ENCODE measurements at regions not wholly inside any gene's neighbourhood (a gene's known extent, or its start where the extent isn't known, plus 50 kb on each side); places are given as distances from the start of the nearest gene placed in this dataset.
"Not testable (repeated sequence)": the region's sequence is repeated elsewhere in the genome, so short reads cannot be mapped to it uniquely, and the experiment has no call there.

DNA sequence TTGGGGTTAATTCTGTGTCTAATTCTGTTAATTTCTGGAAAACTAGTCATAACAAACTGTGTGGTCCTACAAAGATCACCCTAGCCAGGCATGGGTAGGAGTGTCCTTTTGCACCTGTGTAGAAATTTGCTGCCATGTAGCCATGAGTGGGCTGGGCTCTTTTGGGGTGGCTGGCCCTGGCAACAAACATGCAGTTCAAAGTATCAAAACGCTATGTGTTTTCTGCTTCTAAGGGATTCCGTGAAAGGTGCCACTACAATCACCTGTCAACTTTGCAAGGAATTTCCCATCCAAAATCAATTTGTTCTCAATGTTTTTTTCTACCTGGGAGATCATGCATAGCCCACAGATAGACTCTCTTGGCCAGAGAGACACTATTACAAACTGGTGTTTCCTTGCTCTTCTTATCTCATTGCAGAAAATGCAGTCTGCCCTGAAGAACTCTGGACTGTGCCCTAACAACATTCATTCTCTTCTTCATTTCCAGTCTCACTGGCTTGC lies 537.7 kb upstream of the ID2 start:
- DNase-seq (ENCODE audit: low spot score): no peak

DNA sequence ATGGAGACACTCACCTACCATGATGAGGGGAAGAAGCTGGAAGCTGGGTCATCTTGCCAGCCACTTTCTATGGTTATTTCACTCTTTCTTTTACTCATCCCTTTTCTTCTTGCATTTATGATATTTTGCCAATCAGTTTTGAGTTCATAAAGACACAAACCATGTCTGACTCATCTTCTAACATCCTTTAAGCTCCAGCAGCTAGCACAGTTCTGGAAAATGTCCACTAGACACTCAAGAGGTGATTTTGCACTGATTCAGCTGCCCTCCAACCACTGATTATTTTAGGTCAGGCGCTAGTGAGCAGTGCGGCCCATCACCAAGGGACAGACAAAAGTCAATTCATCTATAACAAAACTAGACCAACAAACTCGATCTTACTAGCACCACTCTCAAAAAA lies 537.1 kb upstream of the ID2 start:
- DNase-seq (ENCODE audit: low spot score): no peak

GRCh38 chr2:8145375-8145774 lies 536.5 kb upstream of the ID2 start:
- DNase-seq (ENCODE audit: low spot score): not testable (repeated sequence)

DNA sequence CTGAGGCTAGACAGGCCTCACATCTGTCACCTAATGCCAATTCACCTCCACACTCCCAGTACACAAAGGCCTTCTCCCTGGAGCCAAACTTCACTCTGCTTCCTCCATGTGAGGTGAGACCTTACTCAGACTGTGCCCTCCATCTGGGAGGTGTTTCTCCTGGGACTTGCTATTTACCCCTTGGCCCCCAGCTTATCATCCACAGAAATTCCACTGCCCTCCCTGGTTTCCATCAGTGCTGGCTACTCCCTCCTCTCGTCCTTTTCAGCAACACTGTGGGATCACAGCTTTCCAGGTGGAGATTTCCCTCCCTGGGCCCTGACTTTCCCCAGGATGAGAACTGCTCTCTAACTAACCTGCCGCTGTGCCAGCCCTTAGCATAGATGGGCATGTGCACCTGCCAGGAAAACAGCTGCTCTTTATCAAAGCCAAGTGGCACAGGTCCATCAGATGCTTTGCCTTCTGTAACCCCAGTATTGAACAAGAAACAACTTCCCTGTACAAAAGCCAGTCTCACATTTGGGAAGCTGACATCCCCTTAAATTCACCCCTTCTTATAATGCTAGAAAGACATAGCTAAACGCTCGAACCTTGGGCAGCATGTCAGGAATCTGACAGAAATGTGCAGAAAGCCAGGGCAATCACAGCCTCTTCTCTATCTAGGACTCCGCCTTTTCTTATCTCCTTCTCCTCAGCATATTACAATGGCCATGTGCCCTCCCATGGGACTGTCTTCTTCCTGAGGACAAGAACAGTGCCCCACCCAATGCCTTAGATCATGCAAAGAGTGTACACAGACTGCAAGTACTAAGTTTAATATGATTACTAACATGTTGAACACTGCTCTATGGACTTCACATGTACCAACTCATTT lies 535.5 kb upstream of the ID2 start:
- DNase-seq (ENCODE audit: low spot score): no peak

- DNase-seq (ENCODE audit: low spot score): no peak
These were observed 533.4 kb upstream of the ID2 start for GRCh38 chr2:8148260-8149006.

- no peak for DNase-seq (ENCODE audit: low spot score)
These were observed 532.9 kb upstream of the ID2 start for GRCh38 chr2:8149007-8149405.

- DNase-seq (ENCODE audit: low spot score): no peak
These were observed 531.8 kb upstream of the ID2 start for GRCh38 chr2:8149985-8150539.

DNA sequence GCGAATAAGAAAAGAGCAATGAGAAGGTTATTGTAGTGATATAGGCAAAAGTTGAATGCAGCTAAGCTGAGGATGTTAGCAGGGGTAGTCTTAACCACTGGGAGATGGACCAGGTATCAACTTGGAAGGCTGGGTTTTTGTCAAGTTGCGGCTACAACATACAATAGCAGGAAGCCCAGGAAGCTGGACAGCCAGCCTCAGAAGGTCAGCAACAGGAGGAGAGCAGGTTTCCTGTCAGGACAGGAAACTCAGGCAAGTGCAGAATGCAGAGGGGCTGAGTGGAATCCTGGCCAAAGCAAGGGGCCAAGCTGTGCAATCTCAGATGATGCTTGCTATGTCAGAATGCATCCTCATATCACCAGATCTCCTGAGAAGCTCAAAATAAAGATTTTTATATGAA lies 530.0 kb upstream of the ID2 start:
- DNase-seq (ENCODE audit: low spot score): no peak

DNA sequence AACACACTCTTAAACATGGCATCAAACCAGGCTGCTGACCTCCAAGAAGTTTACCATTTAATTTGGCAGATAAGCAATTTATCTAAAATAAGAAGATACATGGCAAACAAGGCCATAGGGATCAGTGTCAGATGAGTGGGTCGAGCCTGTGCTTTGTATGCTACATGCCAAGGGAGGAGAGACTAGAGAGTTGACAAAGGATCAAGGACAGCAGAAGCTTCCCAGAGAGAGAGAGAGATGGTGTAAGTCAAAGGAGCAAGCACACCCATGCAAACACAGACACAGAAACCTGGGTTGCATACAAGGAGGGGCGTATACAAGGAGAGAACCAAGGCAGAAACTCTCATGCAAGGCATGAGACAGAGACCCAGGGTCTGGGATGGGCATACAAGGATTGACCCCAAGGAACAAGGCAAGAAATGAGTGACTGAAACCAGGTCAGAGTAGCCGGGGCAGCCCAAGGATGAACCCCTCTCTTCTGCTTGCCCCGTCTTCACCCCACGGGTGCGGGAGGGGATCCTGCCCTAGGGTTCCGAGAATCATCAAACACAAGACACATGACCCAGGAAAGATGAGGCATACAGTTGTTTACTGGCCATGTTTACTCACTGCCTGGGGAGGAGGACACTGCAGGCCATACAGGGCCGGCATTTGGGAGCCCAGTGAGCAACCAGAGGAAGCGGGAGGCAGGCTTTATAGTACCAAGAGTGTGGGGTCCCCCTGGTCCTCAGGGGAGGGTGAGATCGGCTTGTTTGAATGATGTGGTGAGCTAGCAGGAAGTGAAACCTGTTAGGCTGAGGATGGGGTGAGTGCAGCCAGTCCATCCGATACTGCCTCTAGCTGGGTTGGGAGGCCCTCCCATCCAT lies 529.2 kb upstream of the ID2 start:
- no peak for DNase-seq (ENCODE audit: low spot score)

DNA sequence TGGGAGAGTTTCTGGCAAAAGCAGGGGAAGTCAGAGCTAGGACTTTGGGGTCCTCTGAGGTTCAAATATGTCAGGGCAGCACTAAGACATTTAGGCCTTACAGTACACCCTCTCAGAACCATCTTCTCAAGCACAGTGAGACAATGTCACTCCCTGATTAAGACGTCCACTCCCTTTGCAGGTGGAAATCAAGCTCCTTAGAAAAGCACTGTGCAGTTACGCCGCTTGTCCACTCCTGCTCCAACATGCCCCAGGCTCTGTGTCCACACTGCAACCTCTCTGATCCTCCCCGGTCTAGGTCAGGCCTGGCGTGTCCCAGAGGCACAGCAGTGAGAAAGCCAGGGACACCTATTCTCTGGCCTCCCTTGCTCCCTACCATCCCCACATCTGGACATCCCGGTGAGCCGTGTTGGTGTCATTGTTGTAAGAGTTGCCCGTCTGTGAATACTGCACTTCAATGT lies 528.6 kb upstream of the ID2 start:
- no peak for DNase-seq (ENCODE audit: low spot score)

DNA sequence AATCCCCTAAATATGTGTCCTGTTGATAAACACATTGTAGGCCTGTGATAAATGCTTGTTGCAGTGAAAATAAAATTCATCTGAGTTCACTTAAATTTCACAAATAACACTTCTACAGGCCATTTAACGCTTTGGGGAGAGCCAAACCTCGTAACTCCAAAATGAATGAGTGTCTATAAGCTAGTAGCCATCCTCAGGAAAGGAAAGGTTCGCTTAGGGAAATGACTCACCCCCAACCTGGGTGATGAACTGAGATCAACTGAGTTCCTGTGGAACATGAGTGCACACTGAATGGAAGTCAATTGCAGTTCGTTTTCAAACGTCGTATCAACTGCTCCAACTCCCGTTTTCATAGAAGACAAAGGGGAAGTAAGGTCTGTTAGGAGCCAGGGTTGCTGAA lies 527.6 kb upstream of the ID2 start:
- DNase-seq (ENCODE audit: low spot score): no peak

DNA sequence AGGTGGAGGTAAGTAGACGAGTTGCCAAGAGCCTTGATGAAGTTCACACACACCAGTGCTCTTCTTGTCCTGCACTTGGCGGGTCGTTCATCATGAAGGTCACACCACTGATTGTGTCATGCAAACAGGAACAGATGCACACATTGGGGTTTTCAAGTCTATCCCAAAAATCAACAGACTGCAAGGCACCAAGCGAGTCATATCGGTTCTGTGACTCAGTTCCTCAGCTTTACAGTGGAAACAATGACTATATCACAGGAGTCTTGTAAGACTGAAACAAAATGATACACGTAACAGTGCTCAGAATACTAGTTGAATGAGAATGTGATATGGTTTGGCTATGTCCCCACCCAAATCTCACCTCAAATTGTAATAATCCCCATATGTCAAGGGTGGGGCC lies 526.9 kb upstream of the ID2 start:
- no peak for DNase-seq (ENCODE audit: low spot score)

- no peak for DNase-seq (ENCODE audit: low spot score)
These were observed 524.0 kb upstream of the ID2 start for GRCh38 chr2:8157621-8158430.

GRCh38 chr2:8158711-8159110 lies 523.1 kb upstream of the ID2 start:
- DNase-seq (ENCODE audit: low spot score): no peak

DNA sequence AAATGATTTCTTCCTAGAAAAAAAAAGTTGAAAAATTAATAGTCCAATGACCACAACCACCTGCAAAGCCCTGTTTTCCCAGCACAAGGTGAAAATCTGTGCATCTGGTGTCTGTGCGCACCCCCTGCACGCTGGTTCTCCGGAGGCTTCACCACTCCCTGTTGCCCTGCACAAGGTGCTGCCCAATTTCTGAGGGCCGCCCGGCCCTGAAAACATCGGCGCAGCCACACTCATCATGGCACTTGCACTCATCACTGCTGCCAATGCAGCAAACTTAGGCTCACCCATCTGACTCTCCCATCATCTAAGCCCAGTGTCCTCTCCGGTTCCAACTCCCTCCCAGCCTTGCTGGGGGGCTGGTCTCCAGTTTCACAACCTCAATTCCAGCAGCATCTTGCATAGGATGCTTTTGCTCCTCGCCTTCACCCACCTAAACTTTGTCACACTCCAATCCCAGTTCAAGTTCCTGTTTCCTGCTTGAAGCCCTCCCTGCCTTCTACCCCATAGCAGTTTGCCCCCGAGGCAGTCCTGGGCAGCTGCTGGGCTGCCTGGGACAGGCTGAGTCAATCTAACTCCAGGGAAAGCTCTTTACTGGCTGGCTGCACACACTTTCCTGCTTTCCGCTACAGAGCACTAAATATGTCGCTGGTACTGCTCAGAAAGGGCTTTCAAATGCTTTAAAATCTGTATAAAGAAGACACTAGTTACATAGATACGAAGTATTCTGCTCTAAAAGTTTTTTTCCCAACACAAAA lies 522.5 kb upstream of the ID2 start:
- DNase-seq (ENCODE audit: low spot score): no peak

- DNase-seq (ENCODE audit: low spot score): no peak
These were observed 521.8 kb upstream of the ID2 start for GRCh38 chr2:8159966-8160603.

DNA sequence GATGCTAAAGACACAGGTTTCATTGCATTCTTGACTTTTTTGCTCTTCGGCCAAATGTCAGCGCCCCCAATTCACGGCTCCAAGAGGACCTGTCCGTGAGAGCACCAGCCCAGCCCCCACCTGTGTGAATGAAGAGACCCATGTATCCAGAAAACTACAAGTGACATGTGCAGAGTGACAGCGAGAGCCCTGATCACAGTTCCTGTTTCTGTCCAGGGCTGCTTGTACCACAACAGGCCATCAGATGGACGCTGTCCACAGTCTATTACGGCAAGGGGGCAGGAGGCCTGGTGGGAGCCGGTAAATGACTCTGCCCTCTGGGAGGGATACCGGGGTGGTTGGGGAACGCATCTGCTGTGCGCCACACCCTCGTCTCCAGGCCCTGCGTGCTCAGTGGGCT lies 520.9 kb upstream of the ID2 start:
- no peak for DNase-seq (ENCODE audit: low spot score)

- no peak for DNase-seq (ENCODE audit: low spot score)
These were observed 519.3 kb upstream of the ID2 start for GRCh38 chr2:8162552-8162951.

GRCh38 chr2:8165550-8165949 lies 516.3 kb upstream of the ID2 start:
- no peak for DNase-seq (ENCODE audit: low spot score)

All from COLO829 (cell line).